ENCODE measurements at regions not wholly inside any gene's neighbourhood (a gene's known extent, or its start where the extent isn't known, plus 50 kb on each side); places are given as distances from the start of the nearest gene placed in this dataset.
A peak's percentile ranks its signal among the peaks of the same experiment; 100 is the strongest.

DNA sequence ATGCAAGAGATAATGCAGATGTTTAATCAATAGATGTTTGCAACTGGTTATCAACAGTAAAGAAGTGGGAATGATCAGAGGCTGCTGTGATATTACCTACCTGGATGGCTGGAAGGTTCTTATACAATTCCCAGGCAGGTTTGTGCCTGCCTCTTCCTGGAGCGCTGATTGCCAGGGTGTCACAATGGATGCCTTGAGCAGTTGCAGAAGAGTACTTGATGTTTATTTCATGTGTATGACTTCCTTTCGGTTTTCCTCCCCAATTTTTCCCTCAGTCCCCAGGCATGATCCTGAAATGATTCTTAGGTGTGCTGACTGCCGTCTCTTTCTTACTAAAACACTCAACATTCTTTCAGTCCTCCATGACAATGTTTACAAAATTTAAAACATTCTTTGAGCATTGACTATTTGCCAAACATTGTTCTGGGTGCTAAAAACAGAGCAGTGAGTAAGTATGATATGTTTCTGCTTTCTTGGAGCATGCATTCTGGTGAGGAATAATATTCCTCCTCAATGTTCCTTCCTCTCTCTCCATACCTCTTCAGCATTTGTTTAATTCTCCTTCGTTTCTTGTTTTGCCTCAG lies 416.6 kb upstream of the TRIB2 start:
- DNase-seq, result no peak

- DNase-seq, result no peak
Measured at GRCh38 chr2:12300927-12301326, 415.8 kb upstream of the TRIB2 start.

DNA sequence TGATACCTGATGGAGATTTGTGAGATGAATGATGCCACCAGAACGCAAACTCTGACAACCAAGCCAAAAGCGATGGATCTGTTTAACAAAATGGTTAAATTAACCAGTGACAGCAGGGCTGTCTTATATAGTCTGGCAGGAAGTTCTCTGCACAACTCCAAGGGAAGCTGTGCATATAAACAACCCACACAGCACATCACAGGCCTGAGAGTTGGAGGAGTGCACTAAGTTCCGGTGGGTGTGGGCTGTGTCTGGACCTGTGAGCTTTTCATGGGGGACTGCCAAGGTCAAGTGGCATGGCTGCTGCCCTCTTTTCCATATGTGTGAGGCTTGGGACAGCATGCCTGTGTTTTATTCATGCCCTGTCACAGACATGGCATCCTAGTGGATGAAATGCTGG lies 414.6 kb upstream of the TRIB2 start:
- DNase-seq, result no peak

DNA sequence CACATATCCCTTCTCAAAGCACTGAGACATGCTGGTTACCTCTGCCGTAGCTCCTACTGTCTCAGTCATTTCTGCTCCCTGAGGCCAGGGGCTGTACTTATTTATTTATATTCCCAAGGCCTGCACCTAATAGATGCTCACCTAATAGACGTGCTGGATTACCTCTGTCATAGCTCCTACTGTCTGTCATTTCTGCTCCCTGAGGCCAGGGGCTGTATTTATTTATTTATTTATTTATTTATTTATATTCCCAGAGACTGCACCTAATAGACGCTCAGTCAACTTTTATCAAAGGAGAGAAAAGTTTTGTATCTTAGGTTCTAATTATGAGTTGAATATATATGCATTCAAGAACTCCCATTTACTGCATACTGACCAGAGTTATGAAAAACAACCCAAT lies 414.0 kb upstream of the TRIB2 start:
- no peak for DNase-seq

- DNase-seq, result peak; percentile 22
Measured at GRCh38 chr2:12303181-12304030, 413.3 kb upstream of the TRIB2 start.

DNA sequence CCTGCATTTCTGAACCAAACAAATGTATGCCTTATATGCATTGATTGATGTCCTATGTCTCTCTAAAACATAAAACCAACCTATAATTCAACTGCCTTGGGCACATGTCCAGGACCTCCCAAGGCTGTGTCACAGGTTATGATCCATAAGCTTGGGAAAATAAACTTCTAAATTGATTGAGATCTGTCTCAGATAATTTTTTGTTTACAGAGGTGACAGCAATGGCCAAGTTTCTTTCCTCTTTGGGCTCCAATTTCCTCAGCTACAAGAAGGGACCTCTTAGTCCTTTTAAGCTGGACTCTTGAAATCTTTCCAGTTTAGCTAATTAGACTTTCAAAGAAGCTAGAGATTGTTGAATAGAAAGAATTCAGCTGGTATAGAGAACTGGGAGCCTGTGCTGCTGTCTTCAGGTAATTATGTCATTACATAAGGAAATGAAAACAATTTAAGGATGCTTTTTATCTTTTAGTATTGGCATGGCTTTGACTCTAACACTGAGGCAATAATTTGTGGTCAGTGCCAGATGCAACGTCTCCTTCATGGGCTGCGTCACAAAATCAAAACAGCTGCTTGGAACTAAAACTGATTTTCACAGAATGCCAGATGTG lies 412.1 kb upstream of the TRIB2 start:
- no peak for DNase-seq

GRCh38 chr2:12305931-12306330 lies 410.8 kb upstream of the TRIB2 start:
- no peak for DNase-seq

GRCh38 chr2:12310399-12310798 lies 406.3 kb upstream of the TRIB2 start:
- DNase-seq, result no peak

- DNase-seq, result no peak
Measured at GRCh38 chr2:12313445-12314126, 403.1 kb upstream of the TRIB2 start.

- no peak for DNase-seq
Measured at GRCh38 chr2:12314127-12314760, 402.5 kb upstream of the TRIB2 start.

DNA sequence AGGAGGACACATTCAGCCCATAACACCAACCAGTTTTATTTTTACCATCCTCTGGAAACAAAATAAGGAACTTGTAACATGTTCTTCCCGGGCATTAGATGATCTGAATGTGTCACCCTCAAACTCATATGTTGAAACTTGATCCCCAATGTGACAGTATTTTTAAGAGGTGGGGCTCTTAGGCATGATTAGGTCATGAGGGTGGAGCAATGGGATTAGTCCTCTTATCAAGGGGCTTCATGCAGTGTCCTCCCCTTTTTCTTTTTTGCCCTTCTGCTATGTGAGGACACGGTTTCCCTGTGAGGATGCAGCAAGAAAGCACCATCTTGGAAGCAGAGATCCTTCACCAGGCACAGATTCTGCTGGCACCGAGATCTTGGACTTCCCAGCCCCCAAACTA lies 401.5 kb upstream of the TRIB2 start:
- no peak for DNase-seq

DNA sequence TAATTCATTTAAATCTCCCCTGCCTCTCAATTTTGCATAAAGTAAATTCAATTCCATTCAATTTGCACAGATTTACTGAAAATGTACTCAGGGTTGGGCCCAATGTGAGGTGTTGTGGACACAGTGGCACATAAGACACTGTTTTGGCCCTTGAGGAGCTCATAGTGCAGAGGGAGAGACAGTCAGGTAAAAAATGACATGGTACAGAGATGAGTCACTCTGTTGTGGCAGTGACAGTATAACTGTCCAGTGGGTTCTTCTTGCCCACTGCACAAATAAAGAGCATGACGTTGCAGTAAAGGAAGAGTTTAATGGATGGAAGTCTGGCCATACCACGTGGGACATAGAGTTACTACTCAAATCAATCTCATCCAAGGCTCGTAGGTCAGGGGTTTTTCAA lies 400.3 kb upstream of the TRIB2 start:
- no peak for DNase-seq

- DNase-seq, result no peak
Measured at GRCh38 chr2:12317286-12317685, 399.4 kb upstream of the TRIB2 start.

DNA sequence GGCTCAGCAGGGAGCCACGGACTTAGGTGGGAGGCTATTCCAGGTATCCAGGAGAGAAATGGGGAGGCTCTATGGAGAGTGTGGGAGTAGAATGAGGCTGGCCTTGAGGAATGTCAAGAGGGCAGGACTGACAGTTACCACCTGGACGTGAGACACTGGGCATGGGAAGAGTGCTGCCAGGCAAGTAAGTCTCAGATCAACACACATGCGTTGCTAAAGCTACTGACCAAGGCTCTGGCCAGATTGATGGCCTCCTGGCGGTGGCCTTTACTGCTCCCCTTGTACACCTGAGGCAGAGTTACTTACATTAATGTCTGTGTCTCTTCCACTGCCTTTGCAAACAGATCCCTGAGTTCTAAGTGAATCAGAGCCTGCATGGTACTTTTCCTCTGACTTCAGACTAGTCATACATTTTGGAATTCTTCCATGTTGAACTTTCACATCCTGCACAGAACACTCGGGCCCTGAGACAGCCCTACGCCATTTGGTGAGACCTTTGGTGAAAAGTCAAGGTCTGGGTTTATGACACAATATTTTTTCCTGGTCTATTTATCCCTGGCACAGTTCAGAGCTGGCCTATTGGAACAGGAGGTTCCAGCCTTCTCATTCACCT lies 398.8 kb upstream of the TRIB2 start:
- DNase-seq, result no peak

DNA sequence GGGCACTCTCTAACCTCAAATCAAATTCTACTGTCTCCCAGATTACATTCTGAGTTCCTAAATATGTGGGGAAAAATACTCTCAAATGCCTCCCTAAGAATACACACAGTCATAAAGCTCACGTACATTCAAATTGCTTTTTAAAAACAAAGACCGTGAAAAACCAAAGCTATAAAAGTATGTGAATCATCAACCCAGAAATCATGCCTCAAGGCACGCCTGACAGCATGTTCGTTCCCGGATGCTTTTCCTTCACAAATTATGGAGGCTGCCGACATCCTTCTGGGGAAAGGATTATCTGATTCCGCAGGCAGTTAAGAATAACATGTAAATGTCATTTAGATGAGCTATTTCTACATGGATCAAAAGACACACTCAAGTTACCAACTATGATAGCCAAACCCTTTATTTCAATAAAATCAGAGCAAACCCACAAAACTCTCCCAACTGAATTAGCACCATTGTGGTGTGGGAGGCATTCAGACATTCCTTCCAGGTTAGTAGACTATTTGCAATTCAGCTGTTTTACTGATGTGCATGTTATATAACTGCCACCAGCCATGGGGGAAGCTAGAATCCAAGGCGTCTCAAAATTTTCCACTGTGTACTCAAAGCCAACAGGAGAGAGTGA lies 398.2 kb upstream of the TRIB2 start:
- no peak for DNase-seq

DNA sequence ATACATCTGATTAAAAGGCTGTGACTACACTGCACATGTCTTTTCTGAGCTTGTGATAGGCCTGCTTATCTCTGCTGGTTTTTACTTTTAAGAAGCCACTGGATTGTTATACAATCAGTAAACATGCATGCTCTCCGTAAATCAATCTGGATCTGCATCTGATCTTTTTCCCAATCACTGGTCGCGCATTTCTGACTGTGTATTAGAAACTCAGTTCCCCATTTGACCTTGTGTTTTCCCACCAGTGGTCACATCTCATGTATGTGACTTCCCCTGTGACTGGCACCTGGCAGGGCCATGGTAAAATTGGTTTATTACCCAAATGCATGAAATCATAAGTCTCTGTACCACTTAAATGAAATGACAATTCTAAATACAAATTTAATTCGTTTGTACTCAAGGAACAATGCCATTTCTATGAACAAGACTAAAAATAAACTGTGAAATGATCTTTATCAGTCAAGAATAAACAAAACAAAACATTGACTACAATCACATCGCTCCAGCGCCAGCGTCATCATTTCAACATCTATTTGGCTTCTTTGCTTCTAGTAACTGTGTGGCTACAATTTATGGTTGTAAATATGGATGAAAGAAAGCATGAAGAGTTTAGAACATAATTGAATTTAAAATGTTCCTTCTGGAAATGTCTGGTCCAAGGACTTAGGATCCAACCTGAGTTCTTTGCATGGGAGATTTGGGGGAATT lies 396.6 kb upstream of the TRIB2 start:
- no peak for DNase-seq

DNA sequence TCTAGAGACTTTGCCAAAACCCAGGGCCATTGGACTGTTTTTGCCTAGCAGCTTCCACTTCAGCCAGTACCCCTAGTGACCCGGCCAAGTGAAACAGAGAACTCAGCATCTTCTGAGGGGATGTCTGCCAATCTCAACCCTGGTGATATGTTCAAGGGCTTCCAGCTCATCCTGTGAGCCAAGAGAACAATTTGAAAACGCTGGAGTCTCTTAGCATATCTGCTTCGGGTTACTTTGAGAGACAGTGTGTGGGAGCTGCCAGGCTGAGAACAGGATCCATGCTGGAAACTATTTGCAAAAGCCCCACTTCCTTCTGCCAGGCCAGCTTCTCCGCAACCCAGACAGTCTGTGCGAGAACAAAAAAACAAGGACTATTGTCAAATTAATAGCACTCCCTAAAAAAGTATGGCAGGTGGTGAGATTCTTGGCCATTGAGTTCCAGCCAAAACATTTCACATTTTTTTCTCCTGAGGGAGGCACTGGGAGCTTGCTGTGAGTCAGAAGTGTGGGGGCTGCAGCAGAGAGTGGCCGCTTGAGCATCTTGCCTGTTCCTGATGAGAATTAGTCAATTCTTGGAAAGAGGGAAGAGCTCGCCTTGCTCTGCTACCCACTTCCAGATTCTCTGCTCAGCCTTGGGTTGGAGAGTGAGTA lies 395.6 kb upstream of the TRIB2 start:
- no peak for DNase-seq

DNA sequence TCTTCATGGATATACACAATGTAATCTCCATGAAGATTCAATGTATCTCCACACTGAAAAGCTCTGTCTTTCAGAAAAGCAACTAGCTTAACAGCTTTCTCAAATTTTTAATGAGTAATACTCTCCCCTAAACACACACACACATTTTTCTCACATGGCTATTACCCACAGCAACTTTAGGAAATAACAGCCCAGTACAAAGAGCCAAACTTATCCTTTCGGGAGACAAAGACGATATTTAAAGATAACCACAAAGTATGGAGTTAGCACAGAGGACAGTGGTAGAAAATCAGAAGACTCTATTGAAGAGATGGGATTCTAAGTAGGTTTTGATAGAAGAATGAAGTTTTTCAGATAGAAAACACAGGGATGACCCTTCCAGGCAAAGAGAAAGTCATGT lies 394.9 kb upstream of the TRIB2 start:
- no peak for DNase-seq

- DNase-seq, result no peak
Measured at GRCh38 chr2:12325806-12326205, 390.9 kb upstream of the TRIB2 start.

GRCh38 chr2:12326449-12327190 lies 390.1 kb upstream of the TRIB2 start:
- DNase-seq, result no peak

Measured in activated naive CD4-positive, alpha-beta T cell treated with Interleukin-2 at 50 U/mL for 16 hours (primary cell).